HepG2 (cell line): ENCODE measurements at regions not wholly inside any gene's neighbourhood (a gene's known extent, or its start where the extent isn't known, plus 50 kb on each side); places are given as distances from the start of the nearest gene placed in this dataset.

Experiments
- ATAC-seq: fragments of 200-7000 bp; cut with Tn5 transposase; 3 replicates; pipeline ENCODE4 v1.9.1; 2020; ENCODE audit warnings: mild to moderate bottlenecking, moderate library complexity
- BruUV-seq: library from RNA; stranded (reverse); fragments of 400-500 nt; replicated peaks from 2 replicates; lab custom pipeline; 2021; lab: Mats Ljungman, UMichigan
- CTCF ChIA-PET: fragments of 300-600 bp; formaldehyde crosslinking; extraction: SDS; loops from one replicate; lab custom pipeline; 2021; ENCODE audit warnings: low total read pairs, inconsistent platforms, low intra/inter-chr PET ratio; lab: Yijun Ruan, JAX
- POLR2A ChIA-PET: fragments of 350-600 bp; sonication (Branson Sonifier 250); formaldehyde crosslinking; loops from one replicate; lab custom pipeline; 2020; ENCODE audit warnings: antibody characterized with exemption, inconsistent platforms; lab: Yijun Ruan, JAX
- DNase-seq: peaks from one replicate; pipeline ENCODE4 v3.0.0-alpha.2; 2015; ENCODE audit warnings: low spot score
- FAIRE-seq: peaks from 3 replicates; lab custom pipeline; 2011; peaks lifted over from hg19 to GRCh38; lab: Jason Lieb, UNC
- H2AFZ ChIP-seq: one replicate; pipeline ENCODE4 v1.6.1; 2011; ENCODE audit warnings: low read length, inconsistent platforms
- H3K27ac ChIP-seq: fragments of 300-600 bp; 3 replicates; pipeline ENCODE4 v1.8.0; 2011; ENCODE audit warnings: mixed run types, mild to moderate bottlenecking, mixed read lengths, low read length, inconsistent platforms; ENCODE audit not compliant: insufficient read depth; ENCODE audit errors: extremely low read length
- H3K27me3 ChIP-seq, 2 experiments: fragments of 200-600 bp in 1 of 2; 2 replicates in 1 of 2; 3 replicates in 1 of 2; pipeline versions ENCODE4 v1.6.0 to v1.8.0; 2011; ENCODE audit warnings: low read length in 2 of 2, mild to moderate bottlenecking in 2 of 2, moderate library complexity in 2 of 2, inconsistent platforms in 1 of 2; ENCODE audit not compliant: insufficient read depth in 2 of 2, control insufficient read depth in 1 of 2
- H3K36me3 ChIP-seq, 2 experiments: fragments of 200-600 bp in 1 of 2; replicated peaks in 1 of 2; 2 replicates in 1 of 2; 3 replicates in 1 of 2; pipeline versions ENCODE4 v1.5.1 to v1.8.0; 2011; ENCODE audit warnings: low read length in 2 of 2, inconsistent platforms in 1 of 2; ENCODE audit not compliant: insufficient read depth in 2 of 2, control insufficient read depth in 1 of 2
- H3K4me1 ChIP-seq: 2 replicates; pipeline ENCODE4 v1.5.1; 2012; ENCODE audit warnings: low read length, inconsistent platforms; ENCODE audit not compliant: insufficient read depth
- H3K4me2 ChIP-seq: 2 replicates; pipeline ENCODE4 v1.6.0; 2011; ENCODE audit warnings: low read depth, low read length, inconsistent platforms
- H3K4me3 ChIP-seq, 3 experiments: fragments of 200-600 bp in 1 of 3; sonication (generic), shearing (Covaris generic) in 1 of 3; replicated peaks in 1 of 3; 2 replicates each; pipeline ENCODE4 v1.5.1; 2011 to 2016; ENCODE audit warnings: low read length in 3 of 3, inconsistent platforms in 2 of 3, low read depth in 2 of 3, mild to moderate bottlenecking in 2 of 3, control low read depth in 1 of 3, mixed read lengths in 1 of 3; ENCODE audit not compliant: insufficient read depth in 1 of 3
- H3K79me2 ChIP-seq: one replicate; pipeline ENCODE4 v1.6.1; 2011; ENCODE audit warnings: low read length, inconsistent platforms; ENCODE audit not compliant: insufficient read depth
- H3K9ac ChIP-seq: 2 replicates; pipeline ENCODE4 v1.6.0; 2011; ENCODE audit warnings: mild to moderate bottlenecking, low read depth, low read length, inconsistent platforms; ENCODE audit not compliant: insufficient read depth
- H3K9me3 ChIP-seq: 2 replicates; pipeline ENCODE4 v1.5.1; 2012; ENCODE audit warnings: mild to moderate bottlenecking, low read length
- H4K20me1 ChIP-seq: 2 replicates; pipeline ENCODE4 v1.6.0; 2011; ENCODE audit warnings: inconsistent platforms, mild to moderate bottlenecking, low read length, moderate library complexity; ENCODE audit not compliant: insufficient read depth
- ARNT ChIP-seq: fragments of 450-650 bp; IDR thresholded peaks from 2 replicates; pipeline ENCODE4 v1.6.1; 2017
- EHMT2 ChIP-seq: fragments of 200-600 bp; sonication (generic); IDR thresholded peaks from 2 replicates; pipeline ENCODE4 v1.7.0; 2017; ENCODE audit warnings: antibody characterized with exemption, low read depth, low read length, borderline replicate concordance
- ETV6 ChIP-seq: sonication (generic); formaldehyde crosslinking; conservative IDR thresholded peaks from 2 replicates; pipeline ENCODE4 v1.4.0; 2020; ENCODE audit warnings: missing genetic modification reagents
- HINFP ChIP-seq: sonication (generic); formaldehyde crosslinking; IDR thresholded peaks from 2 replicates; pipeline ENCODE4 v1.4.0; 2020; ENCODE audit warnings: low read depth, mild to moderate bottlenecking, missing genetic modification reagents
- HOXA3 ChIP-seq: sonication (generic); formaldehyde crosslinking; IDR thresholded peaks from 2 replicates; pipeline ENCODE4 v1.5.0; 2020; ENCODE audit warnings: missing genetic modification reagents
- IRF1 ChIP-seq: sonication (generic); formaldehyde crosslinking; IDR thresholded peaks from 2 replicates; pipeline ENCODE4 v1.4.0; 2020; ENCODE audit warnings: low read depth, mild to moderate bottlenecking, missing genetic modification reagents
- KLF12 ChIP-seq: sonication (generic); formaldehyde crosslinking; IDR thresholded peaks from 2 replicates; pipeline ENCODE4 v1.4.0; 2020; ENCODE audit warnings: missing genetic modification reagents, borderline replicate concordance
- NCOA1 ChIP-seq: sonication (generic); formaldehyde crosslinking; IDR thresholded peaks from 2 replicates; pipeline ENCODE4 v1.9.0; 2021; ENCODE audit warnings: missing genetic modification reagents
- ZBTB4 ChIP-seq: sonication (generic); formaldehyde crosslinking; IDR thresholded peaks from 2 replicates; pipeline ENCODE4 v1.4.0; 2020; ENCODE audit warnings: missing genetic modification reagents, mild to moderate bottlenecking, borderline replicate concordance
- ZBTB46 ChIP-seq: sonication (generic); formaldehyde crosslinking; IDR thresholded peaks from 2 replicates; pipeline ENCODE4 v1.4.0; 2020; ENCODE audit warnings: mild to moderate bottlenecking, missing genetic modification reagents, borderline replicate concordance
- ZNF549 ChIP-seq: sonication (generic); formaldehyde crosslinking; IDR thresholded peaks from 2 replicates; pipeline ENCODE4 v1.5.0; 2020; ENCODE audit warnings: missing genetic modification reagents
- ZNF597 ChIP-seq: sonication (generic); formaldehyde crosslinking; IDR thresholded peaks from 2 replicates; pipeline ENCODE4 v1.5.0; 2020; ENCODE audit warnings: missing genetic modification reagents
- WGBS: methylation state at CpG from one replicate; pipeline ENCODE4 v1.1.6; 2017; ENCODE audit warnings: low lambda C conversion rate; 5-methylcytosine and 5-hydroxymethylcytosine counted together
- in situ Hi-C: cut with HindIII; loops from 2 replicates; pipeline ENCODE4 v1.10.0; 2017; ENCODE audit warnings: low pct_unique_long_range_greater_than_20kb; ENCODE audit not compliant: extremely low pct_ligation_motif_present
- intact Hi-C: fragments of 100-400 bp; cut with micrococcal nuclease; formaldehyde crosslinking; loops from one replicate; pipeline ENCODE4 v1.10.0; 2022; ENCODE audit not compliant: unreplicated experiment

- peak overlapping the region; percentile 45 to 76 (median 63) for H3K4me3 ChIP-seq
- no TSS peak for BruUV-seq
- in situ Hi-C loops, result loop anchor here (5.0 kb wide), 3 partner anchors 49 to 259 kb away; partner anchors contain the start of genes FLOT1 and IER3
- WGBS, result 22% methylated on average over 9 of the region's 12 CpGs
- ChIA-PET CTCF (interaction anchor here (0.7 to 4.6 kb wide), 9 partner anchors 50 to 259 kb away, joined by 3 to 76 read pairs (median 5); partner anchors contain the start of genes IER3 and VARS2), POLR2A (interaction anchor here (0.7 to 4.5 kb wide), 16 partner anchors 47 to 271 kb away, joined by 3 to 29 read pairs (median 4); partner anchors contain the start of genes DDR1, DHX16, GTF2H4 and IER3)
- no peaks in the 10 kb centered on the region for H3K27me3 ChIP-seq
- no peaks in the 10 kb centered on the region for H3K79me2 ChIP-seq
- peak; percentile 74 for FAIRE-seq
- no peaks in the 10 kb centered on the region for H4K20me1 ChIP-seq
- H3K27ac ChIP-seq, result peak overlapping the region; percentile 69
- H2AFZ ChIP-seq, result peak overlapping the region; percentile 50
- peak; percentile 92 for ATAC-seq
- peaks cover 61% of the 10 kb centered on the region for H3K4me1 ChIP-seq
- intact Hi-C loops, result loop anchor here (1.0 to 10.0 kb wide), 7 partner anchors 49 to 259 kb away; partner anchors contain the start of genes DHX16, IER3 and VARS2
- peak overlapping the region; percentile 70 for H3K9ac ChIP-seq
- no peaks in the 10 kb centered on the region for H3K36me3 ChIP-seq
- H3K4me2 ChIP-seq, result peak overlapping the region; percentile 94
- no peaks in the 10 kb centered on the region for H3K9me3 ChIP-seq
- peak; percentile 85 for DNase-seq
- TF ChIP-seq ZNF597 (CRISPR knock-in tag), result no peak
- TF ChIP-seq HINFP (CRISPR knock-in tag), result 0 out of 2 replicates have a peak, but pooled peaks have one; percentile 25
- no peak for TF ChIP-seq NCOA1 (CRISPR knock-in tag)
- TF ChIP-seq HOXA3 (CRISPR knock-in tag), result peak; percentile 30; the same call in 1 of the 2 replicates
- TF ChIP-seq EHMT2, result no peak
- 0 out of 2 replicates have a peak, but pooled peaks have one; percentile 53 for TF ChIP-seq KLF12 (CRISPR knock-in tag)
- no peak for TF ChIP-seq ETV6 (CRISPR knock-in tag)
- no peak for TF ChIP-seq ZNF549
- TF ChIP-seq ARNT, result no peak
- 0 out of 2 replicates have a peak, but pooled peaks have one; percentile 10 for TF ChIP-seq ZBTB4 (CRISPR knock-in tag)
- no peak for TF ChIP-seq ZBTB46 (CRISPR knock-in tag)
- TF ChIP-seq IRF1 (CRISPR knock-in tag), result 0 out of 2 replicates have a peak, but pooled peaks have one; percentile 62
These were observed 56.0 kb upstream of the DDR1 start for GRCh38 chr6:30828027-30828962.
